Ishikawa (cell line): ENCODE measurements at regions not wholly inside any gene's neighbourhood (a gene's known extent, or its start where the extent isn't known, plus 50 kb on each side); places are given as distances from the start of the nearest gene placed in this dataset.

Source experiments
- CEBPB ChIP-seq: IDR thresholded peaks from 2 replicates; pipeline ENCODE4 v1.6.1; 2012
- NFIC ChIP-seq: IDR thresholded peaks from 2 replicates; pipeline ENCODE4 v1.6.1; 2012
- RAD21 ChIP-seq: IDR thresholded peaks from 2 replicates; pipeline ENCODE4 v1.6.1; 2012; ENCODE audit warnings: low read depth
- TAF1 ChIP-seq: IDR thresholded peaks from 2 replicates; pipeline ENCODE4 v1.6.1; 2012; ENCODE audit warnings: low read depth, mild to moderate bottlenecking
- USF1 ChIP-seq: IDR thresholded peaks from 2 replicates; pipeline ENCODE4 v1.6.1; 2012
- YY1 ChIP-seq: IDR thresholded peaks from 2 replicates; pipeline ENCODE4 v1.6.1; 2012; ENCODE audit warnings: low read depth
- ZBTB7A ChIP-seq: IDR thresholded peaks from 2 replicates; pipeline ENCODE4 v1.6.1; 2012; ENCODE audit warnings: low read depth

GRCh38 chr4:182155806-182156205 lies 87.4 kb upstream of the TENM3 start:
- no peak for TF ChIP-seq NFIC
- no peak for TF ChIP-seq CEBPB
- no peak for TF ChIP-seq RAD21
- no peak for TF ChIP-seq USF1
- no peak for TF ChIP-seq TAF1
- no peak for TF ChIP-seq ZBTB7A
- no peak for TF ChIP-seq YY1
